ENCODE measurements at regions not wholly inside any gene's neighbourhood (a gene's known extent, or its start where the extent isn't known, plus 50 kb on each side); places are given as distances from the start of the nearest gene placed in this dataset.

DNA sequence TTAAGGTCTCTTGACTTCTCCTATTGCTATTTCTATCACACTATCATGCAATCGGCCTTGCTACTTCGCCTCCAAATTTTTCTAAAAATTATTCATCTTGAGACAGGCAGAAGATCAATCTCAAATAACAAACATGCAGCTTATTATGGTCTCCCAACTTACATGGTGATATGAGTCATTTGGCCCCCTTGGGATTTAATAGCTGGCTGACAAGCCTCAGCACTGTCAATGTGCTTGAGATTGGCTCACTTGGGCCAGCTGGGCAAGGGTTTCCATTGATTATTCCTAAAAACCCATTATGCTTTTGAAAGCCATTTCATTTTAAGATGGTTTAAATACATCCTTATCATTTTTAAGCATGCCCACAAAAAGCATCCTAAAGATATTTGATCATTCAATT is 224.5 kb upstream of the NFIA start:
- TF ChIP-seq, protein P1, sequence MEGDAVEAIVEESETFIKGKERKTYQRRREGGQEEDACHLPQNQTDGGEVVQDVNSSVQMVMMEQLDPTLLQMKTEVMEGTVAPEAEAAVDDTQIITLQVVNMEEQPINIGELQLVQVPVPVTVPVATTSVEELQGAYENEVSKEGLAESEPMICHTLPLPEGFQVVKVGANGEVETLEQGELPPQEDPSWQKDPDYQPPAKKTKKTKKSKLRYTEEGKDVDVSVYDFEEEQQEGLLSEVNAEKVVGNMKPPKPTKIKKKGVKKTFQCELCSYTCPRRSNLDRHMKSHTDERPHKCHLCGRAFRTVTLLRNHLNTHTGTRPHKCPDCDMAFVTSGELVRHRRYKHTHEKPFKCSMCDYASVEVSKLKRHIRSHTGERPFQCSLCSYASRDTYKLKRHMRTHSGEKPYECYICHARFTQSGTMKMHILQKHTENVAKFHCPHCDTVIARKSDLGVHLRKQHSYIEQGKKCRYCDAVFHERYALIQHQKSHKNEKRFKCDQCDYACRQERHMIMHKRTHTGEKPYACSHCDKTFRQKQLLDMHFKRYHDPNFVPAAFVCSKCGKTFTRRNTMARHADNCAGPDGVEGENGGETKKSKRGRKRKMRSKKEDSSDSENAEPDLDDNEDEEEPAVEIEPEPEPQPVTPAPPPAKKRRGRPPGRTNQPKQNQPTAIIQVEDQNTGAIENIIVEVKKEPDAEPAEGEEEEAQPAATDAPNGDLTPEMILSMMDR (IDR thresholded peaks at IDR 0.05), result no peak
- no peak for TF ChIP-seq POLR2A (IDR thresholded peaks at IDR 0.05)
- no peak for TF ChIP-seq EP300 (IDR thresholded peaks at IDR 0.05)

All from tibial nerve (tissue), 4 donors.